ENCODE measurements at regions not wholly inside any gene's neighbourhood (a gene's known extent, or its start where the extent isn't known, plus 50 kb on each side); places are given as distances from the start of the nearest gene placed in this dataset.

GRCh38 chr20:11249683-11250082 is 575.9 kb upstream of the JAG1 start:
- Mint-ChIP-seq H3K27me3 (ENCODE audit: unreplicated experiment) (no peaks in the 10 kb centered on the region), H3K9me3 (ENCODE audit: low read depth, unreplicated experiment) (peaks cover 5% of the 10 kb centered on the region), H3K4me1 (ENCODE audit: low read depth, unreplicated experiment) (no peaks in the 10 kb centered on the region), H3K4me3 (ENCODE audit: low read depth, unreplicated experiment) (no peak overlapping the region), H3K27ac (ENCODE audit: unreplicated experiment) (no peak overlapping the region), H3K36me3 (ENCODE audit: insufficient read depth, unreplicated experiment) (no peaks in the 10 kb centered on the region)
- TF ChIP-seq CTCF (IDR thresholded peaks at IDR 0.05; ENCODE audit: unreplicated experiment), result no peak
- BruUV-seq (replicated peaks), result no TSS peak
- DNase-seq, result no peak
- CTCF ChIA-PET, result no interaction called here
- intact Hi-C loops (cut with micrococcal nuclease; ENCODE audit: unreplicated experiment), result no loop called here

GRCh38 chr20:11252447-11252846 is 578.6 kb upstream of the JAG1 start:
- Mint-ChIP-seq H3K27ac (ENCODE audit: unreplicated experiment) (no peak overlapping the region), H3K4me1 (ENCODE audit: low read depth, unreplicated experiment) (no peaks in the 10 kb centered on the region), H3K36me3 (ENCODE audit: insufficient read depth, unreplicated experiment) (no peaks in the 10 kb centered on the region), H3K9me3 (ENCODE audit: low read depth, unreplicated experiment) (peaks cover 8% of the 10 kb centered on the region), H3K4me3 (ENCODE audit: low read depth, unreplicated experiment) (no peak overlapping the region), H3K27me3 (ENCODE audit: unreplicated experiment) (no peaks in the 10 kb centered on the region)
- CTCF ChIA-PET, result interaction anchor here (1.0 kb wide), 1 partner anchor 74 kb away, joined by 3 read pairs; no protein-coding TSS in a partner anchor
- DNase-seq, result no peak
- no TSS peak for BruUV-seq (replicated peaks)
- TF ChIP-seq CTCF (IDR thresholded peaks at IDR 0.05; ENCODE audit: unreplicated experiment), result no peak
- intact Hi-C loops (cut with micrococcal nuclease; ENCODE audit: unreplicated experiment), result no loop called here

- intact Hi-C loops (cut with micrococcal nuclease; ENCODE audit: unreplicated experiment), result no loop called here
- TF ChIP-seq CTCF (IDR thresholded peaks at IDR 0.05; ENCODE audit: unreplicated experiment), result no peak
- no TSS peak for BruUV-seq (replicated peaks)
- Mint-ChIP-seq H3K4me3 (ENCODE audit: low read depth, unreplicated experiment) (no peak overlapping the region), H3K27ac (ENCODE audit: unreplicated experiment) (no peak overlapping the region), H3K4me1 (ENCODE audit: low read depth, unreplicated experiment) (no peaks in the 10 kb centered on the region), H3K36me3 (ENCODE audit: insufficient read depth, unreplicated experiment) (no peaks in the 10 kb centered on the region), H3K9me3 (ENCODE audit: low read depth, unreplicated experiment) (peaks cover 8% of the 10 kb centered on the region), H3K27me3 (ENCODE audit: unreplicated experiment) (no peaks in the 10 kb centered on the region)
- CTCF ChIA-PET, result no interaction called here
- DNase-seq, result no peak
Measured at GRCh38 chr20:11255455-11255854, 581.7 kb upstream of the JAG1 start.

- Mint-ChIP-seq H3K4me1 (ENCODE audit: low read depth, unreplicated experiment) (no peaks in the 10 kb centered on the region), H3K9me3 (ENCODE audit: low read depth, unreplicated experiment) (peaks cover 8% of the 10 kb centered on the region), H3K27ac (ENCODE audit: unreplicated experiment) (no peak overlapping the region), H3K4me3 (ENCODE audit: low read depth, unreplicated experiment) (no peak overlapping the region), H3K36me3 (ENCODE audit: insufficient read depth, unreplicated experiment) (no peaks in the 10 kb centered on the region), H3K27me3 (ENCODE audit: unreplicated experiment) (no peaks in the 10 kb centered on the region)
- no TSS peak for BruUV-seq (replicated peaks)
- intact Hi-C loops (cut with micrococcal nuclease; ENCODE audit: unreplicated experiment), result no loop called here
- no peak for TF ChIP-seq CTCF (IDR thresholded peaks at IDR 0.05; ENCODE audit: unreplicated experiment)
- CTCF ChIA-PET, result no interaction called here
- no peak for DNase-seq
Measured at GRCh38 chr20:11255860-11256259, 582.1 kb upstream of the JAG1 start.

GRCh38 chr20:11260611-11261010 is 586.8 kb upstream of the JAG1 start:
- Mint-ChIP-seq H3K27me3 (ENCODE audit: unreplicated experiment) (no peaks in the 10 kb centered on the region), H3K36me3 (ENCODE audit: insufficient read depth, unreplicated experiment) (peaks cover under 1% of the 10 kb centered on the region), H3K4me1 (ENCODE audit: low read depth, unreplicated experiment) (peaks cover 14% of the 10 kb centered on the region), H3K4me3 (ENCODE audit: low read depth, unreplicated experiment) (no peak overlapping the region), H3K9me3 (ENCODE audit: low read depth, unreplicated experiment) (peaks cover under 1% of the 10 kb centered on the region), H3K27ac (ENCODE audit: unreplicated experiment) (no peak overlapping the region)
- no peak for DNase-seq
- no peak for TF ChIP-seq CTCF (IDR thresholded peaks at IDR 0.05; ENCODE audit: unreplicated experiment)
- CTCF ChIA-PET, result no interaction called here
- no TSS peak for BruUV-seq (replicated peaks)
- intact Hi-C loops (cut with micrococcal nuclease; ENCODE audit: unreplicated experiment), result no loop called here

All from Calu3 (cell line).